GM18502 (cell line): ENCODE measurements at regions not wholly inside any gene's neighbourhood (a gene's known extent, or its start where the extent isn't known, plus 50 kb on each side); places are given as distances from the start of the nearest gene placed in this dataset.
"Not testable (repeated sequence)": the region's sequence is repeated elsewhere in the genome, so short reads cannot be mapped to it uniquely, and the experiment has no call there.

Source experiments
- ATAC-seq: cut with Tn5 transposase; IDR thresholded peaks from one replicate; pipeline ENCODE4 v1.9.1; 2021; ENCODE audit warnings: mild to moderate bottlenecking; ENCODE audit not compliant: unreplicated experiment, poor library complexity

- ATAC-seq, result not testable (repeated sequence)
Measured at GRCh38 chr17:13659051-13659450, 57.3 kb upstream of the HS3ST3A1 start.

- ATAC-seq, result no peak
Measured at GRCh38 chr17:13665872-13666635, 64.3 kb upstream of the HS3ST3A1 start.

- ATAC-seq, result no peak
Measured at GRCh38 chr17:13671341-13671740, 69.6 kb upstream of the HS3ST3A1 start.

- ATAC-seq, result peak; percentile 63
Measured at GRCh38 chr17:13671771-13672170, 70.0 kb upstream of the HS3ST3A1 start.

- ATAC-seq, result no peak
Measured at GRCh38 chr17:13678361-13678760, 76.6 kb upstream of the HS3ST3A1 start.

GRCh38 chr17:13678841-13679240, 77.1 kb upstream of the HS3ST3A1 start:
- ATAC-seq, result no peak

GRCh38 chr17:13688716-13689115, 87.0 kb upstream of the HS3ST3A1 start:
- no peak for ATAC-seq

- ATAC-seq, result no peak
Measured at GRCh38 chr17:13690806-13691205, 89.1 kb upstream of the HS3ST3A1 start.

- ATAC-seq, result no peak
Measured at GRCh38 chr17:13694934-13695333, 93.2 kb upstream of the HS3ST3A1 start.

- ATAC-seq, result no peak
Measured at GRCh38 chr17:13698832-13699231, 97.1 kb upstream of the HS3ST3A1 start.

- ATAC-seq, result no peak
Measured at GRCh38 chr17:13699261-13699660, 97.5 kb upstream of the HS3ST3A1 start.

GRCh38 chr17:13702266-13702665, 100.5 kb upstream of the HS3ST3A1 start:
- ATAC-seq, result no peak

- no peak for ATAC-seq
Measured at GRCh38 chr17:13704333-13704732, 102.6 kb upstream of the HS3ST3A1 start.

- no peak for ATAC-seq
Measured at GRCh38 chr17:13705221-13705620, 103.5 kb upstream of the HS3ST3A1 start.

- ATAC-seq, result no peak
Measured at GRCh38 chr17:13721705-13722104, 120.0 kb upstream of the HS3ST3A1 start.

- no peak for ATAC-seq
Measured at GRCh38 chr17:13725288-13725990, 123.7 kb upstream of the HS3ST3A1 start.

GRCh38 chr17:13727441-13728171, 125.9 kb upstream of the HS3ST3A1 start:
- ATAC-seq, result no peak

GRCh38 chr17:13728781-13729180, 127.1 kb upstream of the HS3ST3A1 start:
- ATAC-seq, result no peak

GRCh38 chr17:13729466-13730134, 127.9 kb upstream of the HS3ST3A1 start:
- ATAC-seq, result no peak

GRCh38 chr17:13734880-13735279, 133.2 kb upstream of the HS3ST3A1 start:
- no peak for ATAC-seq

- no peak for ATAC-seq
Measured at GRCh38 chr17:13735444-13735843, 133.7 kb upstream of the HS3ST3A1 start.
